IPS-20b (cell line): ENCODE measurements at regions not wholly inside any gene's neighbourhood (a gene's known extent, or its start where the extent isn't known, plus 50 kb on each side); places are given as distances from the start of the nearest gene placed in this dataset.
"Not testable (repeated sequence)": the region's sequence is repeated elsewhere in the genome, so short reads cannot be mapped to it uniquely, and the experiment has no call there.

Experiments used
- H3K27ac ChIP-seq: one replicate; pipeline ENCODE4 v1.5.1; 2013; ENCODE audit warnings: low read length
- H3K27me3 ChIP-seq: 2 replicates; pipeline ENCODE4 v1.6.1; 2013; ENCODE audit warnings: mild to moderate bottlenecking, low read length, inconsistent platforms; ENCODE audit not compliant: insufficient read depth
- H3K36me3 ChIP-seq: 2 replicates; pipeline ENCODE4 v1.6.1; 2013; ENCODE audit warnings: low read depth, mild to moderate bottlenecking, inconsistent platforms, low read length, moderate library complexity; ENCODE audit not compliant: insufficient read depth
- H3K4me1 ChIP-seq: 2 replicates; pipeline ENCODE4 v1.6.1; 2013; ENCODE audit warnings: mild to moderate bottlenecking, control low read depth, inconsistent platforms, low read length, moderate library complexity; ENCODE audit not compliant: insufficient read depth
- H3K4me3 ChIP-seq: 2 replicates; pipeline ENCODE4 v1.5.1; 2013; ENCODE audit warnings: mild to moderate bottlenecking, low read length, inconsistent platforms
- H3K9ac ChIP-seq: 2 replicates; pipeline ENCODE4 v1.6.1; 2013; ENCODE audit warnings: low read depth, mild to moderate bottlenecking, inconsistent platforms, low read length, moderate library complexity
- H3K9me3 ChIP-seq: 2 replicates; pipeline ENCODE4 v1.6.1; 2013; ENCODE audit warnings: mild to moderate bottlenecking, low read depth, low read length, inconsistent platforms; ENCODE audit not compliant: insufficient read depth

- no peak overlapping the region for H3K27ac ChIP-seq
- no peaks in the 10 kb centered on the region for H3K9me3 ChIP-seq
- no peaks in the 10 kb centered on the region for H3K27me3 ChIP-seq
- H3K4me1 ChIP-seq = peaks cover 19% of the 10 kb centered on the region; the same call in 1 of the 2 replicates
- no peak overlapping the region for H3K9ac ChIP-seq
- H3K4me3 ChIP-seq = no peak overlapping the region
- H3K36me3 ChIP-seq = no peaks in the 10 kb centered on the region
Measured at GRCh38 chr5:138645778-138646575, 70.8 kb upstream of the HSPA9 start.

DNA sequence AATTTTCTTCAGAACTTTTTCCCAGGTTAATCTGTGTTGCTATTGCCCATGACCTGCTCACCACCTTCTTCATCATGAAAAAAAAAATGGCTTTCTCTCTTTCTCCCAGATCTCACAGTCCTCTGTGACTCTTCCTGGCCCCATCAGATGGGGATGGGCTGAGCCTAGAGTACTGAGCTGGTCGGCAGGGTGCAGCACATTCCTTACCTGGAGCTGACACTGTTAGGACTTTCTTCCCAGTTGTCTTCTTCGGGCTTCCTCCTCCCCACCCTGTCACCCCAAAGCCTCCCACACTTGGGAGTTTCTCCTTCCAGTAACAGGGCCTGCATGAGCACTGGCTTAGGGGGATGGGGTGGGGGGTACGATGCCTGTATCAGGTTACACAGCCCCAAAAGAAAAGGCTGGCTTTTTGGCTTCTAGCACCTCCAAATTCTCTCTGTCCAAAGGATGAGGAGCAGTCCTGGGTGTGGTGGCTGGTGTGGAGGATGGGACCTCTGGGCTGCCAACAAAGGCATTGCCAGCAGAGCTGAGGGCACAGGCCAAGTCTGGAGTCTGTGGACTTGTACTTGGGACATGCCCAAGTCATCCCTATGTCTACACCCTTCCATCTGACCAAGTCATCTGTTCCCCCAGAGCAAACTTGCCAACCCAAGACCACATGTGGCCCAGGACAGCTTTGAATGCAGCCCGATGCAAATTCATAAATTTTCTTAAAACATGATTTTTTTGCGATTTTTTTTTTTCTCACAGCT lies 68.0 kb upstream of the HSPA9 start:
- Histone ChIP-seq H3K27me3 (no peaks in the 10 kb centered on the region), H3K9ac (no peak overlapping the region), H3K27ac (no peak overlapping the region)

DNA sequence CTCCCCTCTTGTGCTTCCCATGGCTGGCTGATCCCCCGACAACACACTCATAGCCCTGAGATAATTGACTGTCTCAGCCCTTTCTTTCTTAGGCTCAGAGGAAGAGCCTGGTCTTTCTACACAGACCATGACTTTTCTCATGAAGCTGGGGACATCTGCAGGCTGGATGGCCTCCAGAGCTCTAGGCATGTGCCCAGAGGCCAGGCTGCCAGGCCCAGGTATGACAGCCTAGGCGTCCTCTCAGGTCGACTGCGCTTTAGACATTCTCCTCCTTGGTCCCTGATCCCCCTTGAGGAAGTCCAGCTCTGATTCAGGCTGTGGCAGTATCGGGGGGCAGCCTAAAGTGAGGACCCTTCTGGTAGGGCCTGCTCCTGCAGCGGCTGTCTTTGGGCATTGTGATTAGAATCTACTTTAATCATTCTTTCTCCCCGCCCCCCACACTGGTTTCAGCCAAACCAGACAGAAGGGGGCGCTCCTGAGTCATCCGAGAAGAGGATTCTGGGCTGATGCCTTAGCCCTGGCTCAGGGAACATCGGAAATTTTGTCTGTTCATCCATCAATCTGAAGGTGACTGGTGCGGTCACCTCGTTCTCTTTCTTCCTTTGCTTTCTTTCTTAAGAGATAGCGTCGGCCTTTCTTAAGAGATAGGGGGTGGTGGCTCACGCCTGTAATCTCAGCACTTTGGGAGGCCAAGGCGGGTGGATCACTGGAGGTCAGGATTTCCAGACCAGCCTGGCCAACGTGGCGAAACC lies 66.5 kb upstream of the HSPA9 start:
- 0 out of 2 replicates have a peak overlapping the region, but pooled peaks have one; percentile 16 for H3K9ac ChIP-seq
- no peaks in the 10 kb centered on the region for H3K27me3 ChIP-seq
- no peak overlapping the region for H3K27ac ChIP-seq
- peaks cover 6% of the 10 kb centered on the region; the same call in 1 of the 2 replicates for H3K4me1 ChIP-seq
- no peaks in the 10 kb centered on the region for H3K36me3 ChIP-seq
- H3K4me3 ChIP-seq = no peak overlapping the region
- H3K9me3 ChIP-seq = no peaks in the 10 kb centered on the region

More for the DNA sequence above, 68.0 kb upstream of the HSPA9 start:
- H3K4me1 ChIP-seq = peaks cover 6% of the 10 kb centered on the region; the same call in 1 of the 2 replicates
- no peak overlapping the region for H3K4me3 ChIP-seq
- no peaks in the 10 kb centered on the region for H3K9me3 ChIP-seq
- no peaks in the 10 kb centered on the region for H3K36me3 ChIP-seq

- H3K4me1 ChIP-seq = peaks cover 6% of the 10 kb centered on the region; the same call in 1 of the 2 replicates
- no peak overlapping the region for H3K9ac ChIP-seq
- H3K27me3 ChIP-seq = no peaks in the 10 kb centered on the region
- no peaks in the 10 kb centered on the region for H3K9me3 ChIP-seq
- H3K27ac ChIP-seq = no peak overlapping the region
- H3K36me3 ChIP-seq = no peaks in the 10 kb centered on the region
- no peak overlapping the region for H3K4me3 ChIP-seq
Measured at GRCh38 chr5:138640646-138641254, 65.5 kb upstream of the HSPA9 start.

DNA sequence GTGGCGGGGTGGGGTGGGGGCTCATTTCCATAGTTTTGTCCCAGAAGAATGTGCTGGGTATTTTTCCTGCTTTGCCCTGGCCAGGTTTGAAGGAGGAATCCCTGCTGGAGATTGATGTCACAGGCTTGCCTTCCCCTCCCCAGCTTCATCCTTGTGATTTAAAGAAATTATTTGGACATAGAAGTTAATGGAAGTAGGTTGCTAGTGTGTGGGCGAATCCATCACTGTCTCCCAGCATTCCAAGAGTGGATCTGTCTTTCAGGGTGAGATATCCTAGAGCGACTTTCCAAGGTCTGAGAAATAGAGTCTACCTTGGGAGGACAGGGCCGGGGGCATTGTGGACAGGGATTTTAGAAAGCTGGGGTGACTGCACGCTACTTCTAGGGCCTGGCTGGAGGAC lies 64.9 kb upstream of the HSPA9 start:
- Histone ChIP-seq H3K36me3 (no peaks in the 10 kb centered on the region), H3K27ac (no peak overlapping the region), H3K4me1 (peaks cover 6% of the 10 kb centered on the region; the same call in 1 of the 2 replicates), H3K9me3 (no peaks in the 10 kb centered on the region), H3K4me3 (no peak overlapping the region), H3K27me3 (no peaks in the 10 kb centered on the region), H3K9ac (no peak overlapping the region)

GRCh38 chr5:138639326-138639725 lies 64.1 kb upstream of the HSPA9 start:
- Histone ChIP-seq H3K27ac (no peak overlapping the region), H3K4me1 (peaks cover 6% of the 10 kb centered on the region; the same call in 1 of the 2 replicates), H3K36me3 (no peaks in the 10 kb centered on the region), H3K9me3 (no peaks in the 10 kb centered on the region), H3K4me3 (no peak overlapping the region), H3K27me3 (no peaks in the 10 kb centered on the region), H3K9ac (no peak overlapping the region)

DNA sequence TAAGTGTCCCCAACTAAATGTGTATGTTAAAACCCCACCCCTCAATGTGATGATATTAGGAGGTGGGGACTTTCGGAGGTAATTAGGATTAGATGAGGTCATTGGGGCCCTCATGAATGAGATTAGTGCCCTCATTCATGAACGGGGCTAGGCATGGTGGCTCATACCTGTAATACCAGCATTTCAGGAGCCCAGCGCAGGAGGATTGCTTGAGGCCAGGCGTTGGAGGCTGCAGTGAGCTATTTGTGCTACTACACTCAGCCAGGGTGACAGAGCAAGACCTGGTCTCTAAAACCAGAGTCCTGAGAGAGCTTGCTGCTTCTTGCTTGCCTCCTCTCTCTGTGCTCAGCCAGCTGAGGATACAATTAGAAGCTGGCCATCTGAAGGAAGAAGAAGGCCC lies 62.1 kb upstream of the HSPA9 start:
- Histone ChIP-seq H3K4me3 (no peak overlapping the region), H3K4me1 (peaks cover 4% of the 10 kb centered on the region; the same call in 1 of the 2 replicates), H3K36me3 (no peaks in the 10 kb centered on the region), H3K9me3 (no peaks in the 10 kb centered on the region), H3K9ac (no peak overlapping the region), H3K27me3 (no peaks in the 10 kb centered on the region), H3K27ac (no peak overlapping the region)

- Histone ChIP-seq H3K9ac (no peak overlapping the region), H3K4me3 (no peak overlapping the region), H3K36me3 (no peaks in the 10 kb centered on the region), H3K27me3 (no peaks in the 10 kb centered on the region), H3K4me1 (peaks cover 2% of the 10 kb centered on the region; the same call in 1 of the 2 replicates), H3K27ac (no peak overlapping the region), H3K9me3 (no peaks in the 10 kb centered on the region)
Measured at GRCh38 chr5:138636398-138636944, 61.3 kb upstream of the HSPA9 start.

- H3K9me3 ChIP-seq = no peaks in the 10 kb centered on the region
Measured at GRCh38 chr5:138635708-138636107, 60.5 kb upstream of the HSPA9 start.

GRCh38 chr5:138635265-138635664 lies 60.1 kb upstream of the HSPA9 start:
- H3K4me3 ChIP-seq = no peak overlapping the region
- no peaks in the 10 kb centered on the region for H3K4me1 ChIP-seq
- H3K36me3 ChIP-seq = no peaks in the 10 kb centered on the region
- H3K9ac ChIP-seq = no peak overlapping the region
- H3K9me3 ChIP-seq = no peaks in the 10 kb centered on the region
- no peaks in the 10 kb centered on the region for H3K27me3 ChIP-seq
- no peak overlapping the region for H3K27ac ChIP-seq

More at GRCh38 chr5:138635708-138636107, 60.5 kb upstream of the HSPA9 start:
- Histone ChIP-seq H3K9ac (no peak overlapping the region), H3K4me1 (no peaks in the 10 kb centered on the region), H3K27ac (no peak overlapping the region), H3K4me3 (no peak overlapping the region), H3K36me3 (no peaks in the 10 kb centered on the region), H3K27me3 (no peaks in the 10 kb centered on the region)

DNA sequence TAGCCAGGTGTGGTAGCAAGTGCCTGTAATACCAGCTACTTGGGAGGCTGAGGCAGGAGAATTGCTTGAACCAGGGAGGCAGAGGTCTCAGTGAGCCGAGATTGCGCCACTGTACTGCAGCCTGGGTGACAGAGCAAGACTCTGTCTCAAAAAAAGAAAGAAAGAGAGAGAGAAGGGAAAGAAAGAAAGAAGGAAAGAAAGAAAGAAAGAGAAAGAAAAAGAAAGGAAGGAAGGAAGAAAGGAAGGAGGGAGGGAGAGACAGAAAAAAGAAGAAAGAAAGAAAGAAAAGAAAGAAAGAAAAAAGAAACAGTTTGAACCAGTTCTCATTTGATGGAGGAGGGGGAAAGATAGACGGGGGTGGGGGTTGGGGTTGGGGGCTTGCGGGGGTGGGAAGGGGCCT lies 59.6 kb upstream of the HSPA9 start:
- H3K36me3 ChIP-seq, H3K9me3 ChIP-seq, H3K27ac ChIP-seq, H3K27me3 ChIP-seq, H3K9ac ChIP-seq, H3K4me1 ChIP-seq, H3K4me3 ChIP-seq: not testable (repeated sequence)
